ENCODE measurements at regions not wholly inside any gene's neighbourhood (a gene's known extent, or its start where the extent isn't known, plus 50 kb on each side); places are given as distances from the start of the nearest gene placed in this dataset.

GRCh38 chr10:117470733-117471132 lies 71.8 kb upstream of the EMX2 start:
- Histone ChIP-seq H3K4me3 (ENCODE audit: low read length, poor library complexity, severe bottlenecking) (no peak overlapping the region), H3K27me3 (ENCODE audit: insufficient read depth, low read length, poor library complexity, severe bottlenecking) (no peaks in the 10 kb centered on the region), H3K9me3 (ENCODE audit: insufficient read depth, low read depth, low read length) (no peaks in the 10 kb centered on the region), H3K9me2 (replicated peaks; ENCODE audit: low read depth, low read length) (no peaks in the 10 kb centered on the region), H2AFZ (ENCODE audit: low read length) (no peak overlapping the region), H3F3A (ENCODE audit: low read depth) (no peaks in the 10 kb centered on the region), H3K36me3 (ENCODE audit: insufficient read depth, low read length) (no peaks in the 10 kb centered on the region), H3K4me2 (ENCODE audit: low read depth, low read length, poor library complexity, severe bottlenecking) (no peak overlapping the region), H3K79me2 (ENCODE audit: insufficient read depth, low read length) (no peaks in the 10 kb centered on the region), H4K20me1 (ENCODE audit: insufficient read depth, low read length, poor library complexity, severe bottlenecking) (no peaks in the 10 kb centered on the region), H3K9ac (ENCODE audit: low read depth, low read length, poor library complexity, severe bottlenecking) (no peak overlapping the region), H3K4me1 (ENCODE audit: insufficient read depth, low read length, poor library complexity, severe bottlenecking) (no peaks in the 10 kb centered on the region)
- TF ChIP-seq EZH2phosphoT487 (IDR thresholded peaks at IDR 0.05; ENCODE audit: borderline replicate concordance), result no peak
- TF ChIP-seq CTCF (conservative IDR thresholded peaks at IDR 0.05; ENCODE audit: low read length), result no peak

GRCh38 chr10:117468665-117469064 lies 73.9 kb upstream of the EMX2 start:
- no peak overlapping the region for H3K4me2 ChIP-seq (ENCODE audit: low read depth, low read length, poor library complexity, severe bottlenecking)
- H3F3A ChIP-seq (ENCODE audit: low read depth), result no peaks in the 10 kb centered on the region
- H3K36me3 ChIP-seq (ENCODE audit: insufficient read depth, low read length), result no peaks in the 10 kb centered on the region
- no peak overlapping the region for H3K9ac ChIP-seq (ENCODE audit: low read depth, low read length, poor library complexity, severe bottlenecking)
- H3K79me2 ChIP-seq (ENCODE audit: insufficient read depth, low read length), result no peaks in the 10 kb centered on the region
- no peaks in the 10 kb centered on the region for H3K9me3 ChIP-seq (ENCODE audit: insufficient read depth, low read depth, low read length)
- H3K27me3 ChIP-seq (ENCODE audit: insufficient read depth, low read length, poor library complexity, severe bottlenecking), result no peaks in the 10 kb centered on the region
- H4K20me1 ChIP-seq (ENCODE audit: insufficient read depth, low read length, poor library complexity, severe bottlenecking), result no peaks in the 10 kb centered on the region
- TF ChIP-seq EZH2phosphoT487 (IDR thresholded peaks at IDR 0.05; ENCODE audit: borderline replicate concordance) (no peak), CTCF (conservative IDR thresholded peaks at IDR 0.05; ENCODE audit: low read length) (no peak)
- no peak overlapping the region for H2AFZ ChIP-seq (ENCODE audit: low read length)
- H3K4me1 ChIP-seq (ENCODE audit: insufficient read depth, low read length, poor library complexity, severe bottlenecking), result no peaks in the 10 kb centered on the region
- H3K9me2 ChIP-seq (replicated peaks; ENCODE audit: low read depth, low read length), result no peaks in the 10 kb centered on the region
- H3K4me3 ChIP-seq (ENCODE audit: low read length, poor library complexity, severe bottlenecking), result no peak overlapping the region

- Histone ChIP-seq H3K36me3 (ENCODE audit: insufficient read depth, low read length) (no peaks in the 10 kb centered on the region), H3K79me2 (ENCODE audit: insufficient read depth, low read length) (no peaks in the 10 kb centered on the region), H2AFZ (ENCODE audit: low read length) (no peak overlapping the region), H3K9me2 (replicated peaks; ENCODE audit: low read depth, low read length) (no peaks in the 10 kb centered on the region), H3K9ac (ENCODE audit: low read depth, low read length, poor library complexity, severe bottlenecking) (no peak overlapping the region), H3K9me3 (ENCODE audit: insufficient read depth, low read depth, low read length) (no peaks in the 10 kb centered on the region), H3K27me3 (ENCODE audit: insufficient read depth, low read length, poor library complexity, severe bottlenecking) (no peaks in the 10 kb centered on the region), H3K4me3 (ENCODE audit: low read length, poor library complexity, severe bottlenecking) (no peak overlapping the region), H3K4me2 (ENCODE audit: low read depth, low read length, poor library complexity, severe bottlenecking) (no peak overlapping the region), H4K20me1 (ENCODE audit: insufficient read depth, low read length, poor library complexity, severe bottlenecking) (no peaks in the 10 kb centered on the region), H3K4me1 (ENCODE audit: insufficient read depth, low read length, poor library complexity, severe bottlenecking) (peaks cover 12% of the 10 kb centered on the region), H3F3A (ENCODE audit: low read depth) (no peaks in the 10 kb centered on the region)
- TF ChIP-seq CTCF (conservative IDR thresholded peaks at IDR 0.05; ENCODE audit: low read length) (no peak), EZH2phosphoT487 (IDR thresholded peaks at IDR 0.05; ENCODE audit: borderline replicate concordance) (no peak)
Observed at GRCh38 chr10:117464176-117464575, 78.4 kb upstream of the EMX2 start.

Data from Loucy (cell line).